Upper lobe of left lung (tissue), 4 donors: ENCODE measurements at regions not wholly inside any gene's neighbourhood (a gene's known extent, or its start where the extent isn't known, plus 50 kb on each side); places are given as distances from the start of the nearest gene placed in this dataset.

Experiments
- CTCF ChIP-seq, 6 experiments: fragments of 450-650 bp in 4 of 6; fragments of 200-600 bp in 2 of 6; sonication (generic) in 2 of 6; IDR thresholded peaks; one replicate each; pipeline ENCODE4 v1.5.1; 2016 to 2019; ENCODE audit warnings: antibody characterized with exemption in 6 of 6
- EP300 ChIP-seq, 4 donors: sonication (generic); formaldehyde crosslinking; IDR thresholded peaks; one replicate each; pipeline ENCODE4 v1.5.1; 2017; ENCODE audit warnings: antibody characterized with exemption in 4 of 4, control low read depth in 2 of 4
- POLR2A ChIP-seq, 4 donors: fragments of 450-650 bp; IDR thresholded peaks; one replicate each; pipeline ENCODE4 v1.5.1; 2016 to 2017; ENCODE audit warnings: antibody characterized with exemption in 4 of 4, mild to moderate bottlenecking in 2 of 4

GRCh38 chr18:2486426-2486825, 84.9 kb downstream of the METTL4 start:
- no peak for TF ChIP-seq CTCF (IDR thresholded peaks at IDR 0.05)
- TF ChIP-seq POLR2A (IDR thresholded peaks at IDR 0.05): no peak
- no peak for TF ChIP-seq EP300 (IDR thresholded peaks at IDR 0.05)
